Stimulated activated memory B cell treated with anti-CD40 and anti-IgM and Interleukin-4, amounts not matched to agents 10 μg/mL and 1 μg/mL and 100 μg/mL, for 72 hours (primary cell): ENCODE measurements at regions not wholly inside any gene's neighbourhood (a gene's known extent, or its start where the extent isn't known, plus 50 kb on each side); places are given as distances from the start of the nearest gene placed in this dataset.

ENCODE experiments used
- ATAC-seq: fragments of 150-1000 bp; cut with Tn5 transposase; 2 replicates; pipeline ENCODE4 v1.10.0; 2021
- H3K27ac Mint-ChIP-seq: one replicate; pipeline ENCODE4 v1.8.0; 2022; ENCODE audit warnings: mild to moderate bottlenecking, mixed read lengths
- H3K27me3 Mint-ChIP-seq: one replicate; pipeline ENCODE4 v1.8.0; 2022; ENCODE audit warnings: mixed read lengths
- H3K36me3 Mint-ChIP-seq: one replicate; pipeline ENCODE4 v1.8.0; 2022; ENCODE audit warnings: mixed read lengths
- H3K4me1 Mint-ChIP-seq: one replicate; pipeline ENCODE4 v1.8.0; 2022; ENCODE audit warnings: mixed read lengths
- H3K4me3 Mint-ChIP-seq: one replicate; pipeline ENCODE4 v1.8.0; 2022; ENCODE audit warnings: mild to moderate bottlenecking, moderate library complexity, mixed read lengths
- H3K9me3 Mint-ChIP-seq: one replicate; pipeline ENCODE4 v1.8.0; 2022; ENCODE audit warnings: mixed read lengths

DNA sequence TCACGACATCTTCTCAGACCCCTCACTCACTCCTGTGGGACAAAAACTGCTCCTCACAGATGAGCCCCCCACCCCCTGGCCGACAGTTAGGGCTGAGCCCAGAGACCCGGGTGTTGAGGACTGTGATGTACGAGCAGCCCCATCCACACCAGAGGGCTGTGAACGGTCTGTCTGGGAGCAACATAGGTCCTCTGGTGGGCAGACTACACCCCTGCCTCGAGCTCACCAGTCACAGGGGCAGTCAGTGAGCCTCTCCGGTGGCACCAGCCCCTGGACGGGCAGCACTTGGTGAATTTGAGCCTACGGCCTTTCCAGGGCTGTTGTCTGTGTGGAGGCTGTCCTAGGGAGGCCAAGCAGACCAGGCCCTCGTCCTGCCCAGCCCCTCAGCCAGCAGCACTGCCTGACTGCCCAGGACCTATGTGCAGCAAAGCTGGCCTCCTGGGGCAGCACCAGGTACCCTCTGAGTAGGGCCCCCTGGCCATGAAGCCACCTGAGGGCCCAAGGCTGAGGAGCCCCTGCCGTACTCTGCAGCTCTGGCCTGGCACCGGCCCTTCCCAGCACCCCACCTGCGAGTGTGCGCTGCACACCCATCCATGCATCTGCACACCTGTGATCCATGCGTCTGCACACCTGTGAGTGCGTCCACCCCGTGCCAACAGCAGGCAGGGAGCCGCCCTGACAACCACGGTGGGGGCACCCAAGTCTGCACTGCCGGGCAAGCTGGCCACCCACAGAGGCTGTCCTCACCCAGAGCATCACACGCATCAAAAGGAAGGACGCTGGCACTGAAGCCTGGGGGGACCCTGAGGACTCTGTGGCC lies 111.6 kb upstream of the NKX1-1 start:
- Mint-ChIP-seq H3K4me3 (no peak overlapping the region), H3K27ac (no peak overlapping the region), H3K36me3 (no peaks in the 10 kb centered on the region), H3K4me1 (no peaks in the 10 kb centered on the region), H3K9me3 (no peaks in the 10 kb centered on the region), H3K27me3 (peaks cover 33% of the 10 kb centered on the region)
- no peak for ATAC-seq

DNA sequence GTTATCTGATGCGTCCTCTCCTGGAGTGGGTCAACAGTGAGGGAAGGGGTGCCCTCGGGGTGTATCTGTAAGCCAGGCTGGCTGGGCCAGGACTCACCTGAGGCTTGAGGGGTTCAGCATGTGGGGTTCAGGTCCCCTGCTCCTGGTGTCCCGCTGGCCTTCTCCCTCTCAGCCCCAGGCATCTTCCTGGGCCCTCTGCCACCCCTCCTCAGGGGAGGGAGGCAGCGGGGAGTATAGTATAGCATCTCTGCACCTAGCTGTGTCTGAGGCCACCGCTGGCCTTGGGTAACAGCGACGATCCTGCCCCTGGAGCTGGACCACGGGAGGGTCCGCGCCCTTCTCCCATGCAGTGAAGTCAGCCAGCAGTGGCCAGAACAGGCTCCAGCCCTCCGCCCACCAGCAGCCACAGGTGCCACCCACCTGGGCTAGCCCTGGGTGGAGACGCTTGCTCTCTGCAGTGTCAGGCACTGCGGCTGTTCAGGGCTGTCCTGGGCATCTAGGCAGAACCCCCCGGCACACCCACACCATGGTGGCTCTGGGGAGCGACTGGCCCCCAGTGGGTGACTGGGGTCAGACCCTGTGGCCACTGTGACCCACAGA lies 110.7 kb upstream of the NKX1-1 start:
- Mint-ChIP-seq H3K4me3 (no peak overlapping the region), H3K27me3 (peaks cover 25% of the 10 kb centered on the region), H3K36me3 (no peaks in the 10 kb centered on the region), H3K9me3 (no peaks in the 10 kb centered on the region), H3K4me1 (no peaks in the 10 kb centered on the region), H3K27ac (no peak overlapping the region)
- ATAC-seq = no peak

DNA sequence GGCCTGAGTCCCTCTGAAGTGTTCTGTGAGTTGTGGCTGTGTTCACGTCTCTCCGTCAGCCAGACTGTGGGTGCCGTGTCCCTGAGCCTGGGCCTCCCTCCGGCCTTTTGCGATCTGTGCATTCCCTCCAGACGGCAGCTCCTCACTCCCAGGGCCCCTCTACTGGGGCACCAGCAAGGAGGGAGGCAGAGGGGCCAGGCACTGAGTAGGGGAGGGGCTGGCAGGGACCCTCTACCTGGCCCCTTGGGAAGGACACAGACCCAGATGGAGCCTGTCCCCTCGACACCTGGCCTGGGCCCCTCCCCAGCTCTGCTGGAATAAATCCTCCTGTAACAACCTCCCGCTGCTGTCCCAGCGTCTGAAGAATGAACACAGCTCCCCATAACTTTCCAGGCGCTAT lies 110.0 kb upstream of the NKX1-1 start:
- ATAC-seq = no peak
- Mint-ChIP-seq H3K9me3 (peaks cover 3% of the 10 kb centered on the region), H3K4me3 (no peak overlapping the region), H3K27me3 (peaks cover 18% of the 10 kb centered on the region), H3K36me3 (no peaks in the 10 kb centered on the region), H3K27ac (no peak overlapping the region), H3K4me1 (no peaks in the 10 kb centered on the region)

DNA sequence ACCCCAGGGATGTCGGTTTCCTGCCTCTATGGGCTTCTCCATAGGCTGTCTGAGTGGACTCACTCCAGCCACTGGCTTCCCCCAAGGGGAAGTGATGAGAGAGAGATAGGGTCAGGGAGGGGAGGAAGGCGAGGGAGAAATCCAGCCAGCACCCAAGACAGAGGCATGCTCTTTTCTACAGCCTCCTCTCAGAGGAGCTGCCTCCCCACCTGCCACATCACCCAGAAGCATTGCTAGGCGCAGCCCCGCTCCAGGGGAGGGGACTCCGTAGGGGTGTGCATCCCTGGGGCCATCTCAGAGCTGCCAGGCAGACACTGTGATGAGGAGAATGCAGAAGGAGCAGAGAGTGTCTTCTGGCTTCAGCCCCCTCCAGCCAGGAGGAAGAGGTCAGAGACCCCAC lies 109.5 kb upstream of the NKX1-1 start:
- H3K36me3 Mint-ChIP-seq = no peaks in the 10 kb centered on the region
- no peaks in the 10 kb centered on the region for H3K4me1 Mint-ChIP-seq
- no peak for ATAC-seq
- peaks cover 3% of the 10 kb centered on the region for H3K9me3 Mint-ChIP-seq
- no peak overlapping the region for H3K27ac Mint-ChIP-seq
- no peak overlapping the region for H3K4me3 Mint-ChIP-seq
- peaks cover 14% of the 10 kb centered on the region for H3K27me3 Mint-ChIP-seq

DNA sequence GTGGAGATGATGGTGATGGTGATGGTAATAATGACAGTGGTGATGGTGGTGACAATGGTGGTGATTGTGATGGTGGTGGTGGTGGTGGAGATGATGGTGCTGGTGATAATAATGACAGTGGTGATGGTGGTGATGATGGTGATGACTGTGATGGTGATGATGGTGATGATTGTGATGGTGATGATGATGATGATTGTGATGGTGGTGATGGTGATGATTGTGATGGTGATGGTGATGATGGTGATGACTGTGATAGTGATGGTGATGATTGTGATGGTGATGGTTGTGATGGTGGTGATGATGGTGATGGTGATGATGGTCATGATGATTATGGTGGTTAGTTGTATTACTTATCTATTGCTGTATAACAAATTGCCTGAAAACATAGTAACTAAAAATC lies 108.9 kb upstream of the NKX1-1 start:
- Mint-ChIP-seq H3K27ac (no peak overlapping the region), H3K27me3 (peaks cover 14% of the 10 kb centered on the region), H3K4me1 (no peaks in the 10 kb centered on the region), H3K9me3 (peaks cover 3% of the 10 kb centered on the region), H3K36me3 (no peaks in the 10 kb centered on the region), H3K4me3 (no peak overlapping the region)
- no peak for ATAC-seq

DNA sequence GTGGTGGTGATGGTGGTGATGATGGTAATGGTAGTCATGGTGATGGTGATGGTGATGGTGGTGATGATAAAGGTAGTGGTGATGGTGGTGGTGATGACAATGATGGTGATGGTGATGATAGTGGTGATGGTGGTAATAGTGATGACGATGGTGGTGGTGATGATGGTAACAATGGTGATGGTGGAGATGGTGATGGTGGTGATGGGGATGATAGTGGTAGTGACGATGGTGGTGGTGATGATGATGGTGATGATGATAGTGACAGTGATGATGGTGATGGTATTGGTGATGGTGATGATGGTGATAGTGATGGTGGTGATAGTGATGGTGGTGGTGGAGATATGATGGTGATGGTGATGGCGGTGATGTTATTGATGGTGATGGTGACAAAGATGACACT lies 108.4 kb upstream of the NKX1-1 start:
- Mint-ChIP-seq H3K9me3 (peaks cover 3% of the 10 kb centered on the region), H3K27ac (no peak overlapping the region), H3K4me3 (no peak overlapping the region), H3K36me3 (no peaks in the 10 kb centered on the region), H3K27me3 (peaks cover 9% of the 10 kb centered on the region), H3K4me1 (no peaks in the 10 kb centered on the region)
- no peak for ATAC-seq

DNA sequence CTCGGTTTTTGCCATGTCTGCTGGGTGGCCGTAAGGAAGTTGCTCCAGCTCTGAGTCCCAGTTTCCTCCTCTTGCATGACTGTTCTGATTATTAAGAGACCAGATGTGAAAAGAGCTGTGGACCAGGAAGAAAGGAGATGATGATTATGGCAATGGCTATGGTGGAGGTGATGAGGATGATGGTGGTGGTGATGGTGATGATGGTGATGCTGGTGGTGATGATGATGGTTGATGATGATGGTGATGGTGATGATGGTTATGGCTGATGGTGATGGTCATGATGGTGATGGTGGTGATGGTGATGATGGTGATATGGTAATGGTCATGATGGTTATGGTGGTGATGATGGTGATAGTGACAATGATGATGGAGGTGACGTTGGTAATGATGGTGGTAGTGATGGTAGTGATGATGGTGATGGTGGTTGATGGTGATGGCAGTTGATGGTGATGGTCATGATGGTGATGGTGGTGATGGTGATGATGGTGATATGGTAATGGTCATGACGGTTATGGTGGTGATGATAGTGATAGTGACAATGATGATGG lies 107.8 kb upstream of the NKX1-1 start:
- Mint-ChIP-seq H3K9me3 (peaks cover 3% of the 10 kb centered on the region), H3K36me3 (no peaks in the 10 kb centered on the region), H3K27me3 (peaks cover 6% of the 10 kb centered on the region), H3K4me1 (no peaks in the 10 kb centered on the region), H3K27ac (no peak overlapping the region), H3K4me3 (no peak overlapping the region)
- ATAC-seq = no peak

DNA sequence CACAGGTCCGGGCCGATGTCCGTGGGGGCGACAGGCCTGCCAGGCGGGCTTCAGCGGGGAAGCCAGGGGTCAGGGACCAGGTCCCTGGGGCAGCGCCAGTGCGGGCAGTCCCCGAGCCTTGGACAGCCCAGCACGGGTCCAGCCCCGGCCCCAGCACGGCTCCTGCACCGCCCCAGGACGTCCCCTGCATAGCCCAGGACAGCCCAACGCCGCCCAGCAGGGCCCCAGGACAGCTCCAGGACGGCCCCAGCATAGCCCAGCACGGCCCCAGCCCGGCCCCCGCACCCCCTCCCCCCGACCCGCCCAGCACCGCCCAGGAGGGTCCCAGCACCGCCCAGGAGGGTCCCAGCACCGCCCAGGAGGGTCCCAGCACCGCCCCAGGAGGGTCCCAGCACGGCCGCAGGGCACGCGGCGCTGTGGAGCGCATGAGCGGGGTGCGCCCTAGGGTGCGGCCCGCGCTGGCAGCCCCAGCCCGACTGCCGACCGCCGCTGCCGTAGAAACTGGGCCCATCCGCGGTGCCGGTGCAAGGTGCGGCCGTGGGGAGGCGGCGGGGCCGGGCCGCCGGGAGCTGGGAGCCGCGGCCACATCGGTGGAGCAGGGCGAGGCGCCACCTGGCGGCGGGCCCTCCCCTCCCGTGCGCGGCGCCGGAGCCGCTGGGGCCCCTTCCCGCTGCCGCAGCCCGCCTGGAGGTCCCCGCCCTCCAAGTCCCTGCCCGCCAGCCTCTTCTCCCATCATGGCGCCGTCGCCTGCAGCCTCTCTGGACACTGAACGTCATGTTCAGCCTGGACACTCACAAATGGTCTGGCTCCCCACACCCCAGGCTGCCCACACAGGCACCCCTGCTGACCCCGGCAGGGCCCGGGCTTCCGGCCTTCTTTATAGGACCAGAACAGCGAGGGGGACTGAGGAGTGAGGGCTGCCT lies 106.8 kb upstream of the NKX1-1 start:
- H3K4me1 Mint-ChIP-seq = no peaks in the 10 kb centered on the region
- no peak overlapping the region for H3K27ac Mint-ChIP-seq
- no peak for ATAC-seq
- H3K4me3 Mint-ChIP-seq = no peak overlapping the region
- peaks cover 13% of the 10 kb centered on the region for H3K27me3 Mint-ChIP-seq
- H3K9me3 Mint-ChIP-seq = peaks cover 3% of the 10 kb centered on the region
- H3K36me3 Mint-ChIP-seq = no peaks in the 10 kb centered on the region

DNA sequence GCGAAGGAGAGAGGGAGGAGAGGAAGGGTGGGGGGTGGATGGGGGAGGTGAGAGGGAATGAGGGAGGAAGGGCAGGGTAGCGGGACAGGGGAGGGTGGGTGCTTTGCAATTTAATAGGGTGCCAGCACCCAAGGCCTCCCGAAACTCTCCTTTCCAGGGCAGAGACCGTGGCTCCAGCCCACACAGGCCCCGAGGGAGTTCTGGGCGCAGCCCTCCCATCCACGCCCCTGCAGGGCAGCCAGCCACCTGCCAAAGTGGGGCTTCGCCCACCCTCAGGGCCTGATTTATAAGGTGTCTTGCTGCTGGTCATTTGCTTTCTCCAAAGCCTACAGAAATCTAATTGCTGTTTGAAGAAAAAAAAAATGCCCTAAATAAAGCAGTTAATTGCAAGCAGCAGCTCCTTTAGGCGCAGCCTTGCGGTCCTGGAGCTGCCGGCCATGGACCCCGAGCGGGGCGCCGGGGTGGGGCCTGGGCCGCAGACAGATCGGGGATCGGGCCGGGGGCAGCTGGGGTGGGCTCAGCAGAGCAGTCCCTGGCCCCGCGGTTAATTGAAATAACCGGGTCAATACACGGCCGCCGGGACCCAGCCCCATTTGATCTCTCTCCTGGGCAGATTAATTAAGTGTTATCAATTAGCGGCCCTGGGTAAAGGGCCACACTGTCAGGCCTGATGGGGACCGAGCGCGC lies 106.0 kb upstream of the NKX1-1 start:
- Mint-ChIP-seq H3K4me1 (no peaks in the 10 kb centered on the region), H3K27ac (no peak overlapping the region), H3K4me3 (no peak overlapping the region), H3K36me3 (no peaks in the 10 kb centered on the region), H3K9me3 (peaks cover 3% of the 10 kb centered on the region), H3K27me3 (peaks cover 18% of the 10 kb centered on the region)
- no peak for ATAC-seq

DNA sequence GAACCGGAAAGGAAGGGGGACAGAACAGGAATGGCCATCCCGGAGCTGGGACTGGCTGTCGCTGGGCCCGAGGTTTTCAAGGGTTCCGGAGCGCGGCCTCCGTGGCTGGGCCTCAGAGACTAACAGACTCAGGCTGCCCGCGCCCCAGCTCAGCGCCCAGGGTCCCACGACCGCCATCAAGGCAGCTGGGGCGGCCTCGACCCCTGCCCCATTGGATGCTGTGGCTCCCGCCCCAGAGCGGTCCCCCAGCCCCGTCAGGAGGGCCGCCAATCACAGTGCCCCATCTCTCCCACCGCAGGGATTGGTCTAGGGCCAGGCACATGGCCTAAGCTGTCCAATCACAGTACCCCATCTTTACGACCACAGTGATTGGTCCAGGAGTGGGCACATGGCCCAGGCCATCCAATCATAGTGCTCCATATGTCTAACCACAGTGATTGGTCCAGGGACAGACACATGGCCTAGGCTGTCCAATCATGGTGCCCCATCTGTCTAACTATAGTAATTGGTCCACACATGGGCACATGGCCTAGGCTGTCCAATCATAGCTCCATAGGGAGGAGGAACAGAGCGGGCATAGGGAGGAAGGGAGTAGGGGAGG lies 105.3 kb upstream of the NKX1-1 start:
- H3K4me3 Mint-ChIP-seq = no peak overlapping the region
- H3K4me1 Mint-ChIP-seq = no peaks in the 10 kb centered on the region
- peaks cover 3% of the 10 kb centered on the region for H3K9me3 Mint-ChIP-seq
- H3K27ac Mint-ChIP-seq = no peak overlapping the region
- H3K36me3 Mint-ChIP-seq = no peaks in the 10 kb centered on the region
- ATAC-seq = no peak
- peaks cover 18% of the 10 kb centered on the region for H3K27me3 Mint-ChIP-seq

DNA sequence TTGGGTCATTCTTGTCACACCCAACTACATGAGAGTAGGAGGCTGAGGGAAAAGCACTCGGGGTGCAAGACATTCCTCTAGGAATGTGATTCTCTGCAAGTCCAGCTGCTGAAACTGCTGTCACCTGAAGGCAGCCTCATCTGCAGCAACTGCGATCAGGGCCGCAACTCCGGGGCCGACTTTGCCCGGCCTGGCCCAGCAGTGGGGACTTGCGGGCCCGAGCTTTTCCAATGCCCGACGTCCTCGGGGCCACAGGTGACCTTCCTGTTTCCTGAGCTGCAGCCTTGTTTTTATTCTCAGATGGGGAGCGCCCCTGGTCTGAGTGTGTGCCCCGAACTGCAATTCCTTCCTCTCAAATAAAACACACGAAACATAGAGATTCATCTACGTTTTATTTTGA lies 104.7 kb upstream of the NKX1-1 start:
- Mint-ChIP-seq H3K9me3 (peaks cover 3% of the 10 kb centered on the region), H3K4me3 (no peak overlapping the region), H3K4me1 (no peaks in the 10 kb centered on the region), H3K36me3 (no peaks in the 10 kb centered on the region), H3K27ac (no peak overlapping the region), H3K27me3 (peaks cover 18% of the 10 kb centered on the region)
- no peak for ATAC-seq

DNA sequence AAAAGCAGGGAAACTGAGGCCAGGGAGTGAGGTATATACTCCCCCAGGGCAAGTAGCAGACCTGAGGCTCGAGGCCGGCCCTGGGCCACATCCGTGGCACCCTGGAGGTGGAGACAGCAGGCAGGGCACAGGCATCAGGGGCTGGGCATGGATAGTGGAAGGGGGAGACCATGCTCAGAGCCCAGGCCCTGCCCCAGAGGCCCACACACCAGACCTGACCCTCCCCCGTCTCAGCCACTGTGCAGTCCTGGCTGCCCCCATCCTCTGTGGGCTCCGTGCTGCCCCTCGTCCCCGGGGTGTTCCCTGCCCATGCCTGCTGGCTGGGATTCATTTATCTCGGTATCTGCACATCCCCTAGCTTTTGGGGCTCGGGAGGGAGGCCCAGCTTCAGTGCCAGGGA lies 103.1 kb upstream of the NKX1-1 start:
- Mint-ChIP-seq H3K9me3 (peaks cover 3% of the 10 kb centered on the region), H3K4me1 (no peaks in the 10 kb centered on the region), H3K27ac (no peak overlapping the region), H3K36me3 (no peaks in the 10 kb centered on the region), H3K4me3 (no peak overlapping the region), H3K27me3 (peaks cover 18% of the 10 kb centered on the region)
- ATAC-seq = no peak

DNA sequence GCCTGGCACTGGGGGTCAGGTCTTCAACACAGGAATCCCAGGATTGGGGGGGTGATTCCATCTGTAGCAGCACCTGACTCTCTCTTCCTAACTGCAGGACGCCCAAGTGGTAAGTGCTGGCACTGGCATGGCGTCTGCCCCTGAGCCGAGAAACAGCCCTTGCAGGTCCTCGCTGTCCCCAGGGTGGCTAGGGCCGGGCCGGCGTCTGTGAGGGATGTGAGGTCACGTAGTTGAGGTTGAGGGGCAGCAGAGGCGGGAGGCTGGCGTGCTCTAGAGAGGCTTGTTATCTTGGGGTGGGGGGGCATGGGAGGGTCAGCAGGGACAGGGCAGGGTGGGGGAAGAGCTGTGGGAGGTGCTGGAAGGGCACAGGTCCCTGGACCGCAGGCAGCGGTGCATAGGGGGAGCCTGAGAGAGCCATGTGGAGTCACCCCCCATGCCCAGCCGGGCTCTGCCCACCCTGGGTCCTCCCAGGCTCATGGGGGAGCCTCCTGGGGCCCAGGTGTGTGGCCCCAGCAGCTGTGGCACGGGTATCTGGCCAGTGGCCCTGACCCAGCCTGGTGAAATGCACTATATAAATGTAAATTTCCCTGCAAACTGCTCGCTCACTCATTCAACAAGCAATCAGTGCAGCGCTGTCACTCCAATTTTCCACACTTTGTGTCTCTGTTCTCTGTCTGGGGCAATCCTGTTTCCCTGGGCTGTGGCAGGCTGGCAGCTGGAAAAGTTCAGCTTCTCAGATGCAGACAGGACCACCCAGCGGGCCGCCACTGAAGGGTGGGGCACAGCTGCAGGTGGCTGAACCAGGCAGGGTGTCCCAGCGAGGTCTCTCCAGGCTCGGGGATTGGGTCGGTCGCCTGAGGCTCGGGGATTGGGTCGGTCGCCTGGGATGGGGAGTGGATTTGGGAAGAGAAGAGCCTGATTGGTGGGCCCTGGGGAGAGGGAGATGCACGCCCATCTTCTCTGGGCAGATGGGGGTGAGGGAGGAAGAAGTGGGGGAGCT lies 102.2 kb upstream of the NKX1-1 start:
- Mint-ChIP-seq H3K4me3 (no peak overlapping the region), H3K4me1 (no peaks in the 10 kb centered on the region), H3K36me3 (no peaks in the 10 kb centered on the region), H3K9me3 (peaks cover 3% of the 10 kb centered on the region), H3K27me3 (peaks cover 18% of the 10 kb centered on the region), H3K27ac (no peak overlapping the region)
- no peak for ATAC-seq
